ENCODE measurements at regions not wholly inside any gene's neighbourhood (a gene's known extent, or its start where the extent isn't known, plus 50 kb on each side); places are given as distances from the start of the nearest gene placed in this dataset.

DNA sequence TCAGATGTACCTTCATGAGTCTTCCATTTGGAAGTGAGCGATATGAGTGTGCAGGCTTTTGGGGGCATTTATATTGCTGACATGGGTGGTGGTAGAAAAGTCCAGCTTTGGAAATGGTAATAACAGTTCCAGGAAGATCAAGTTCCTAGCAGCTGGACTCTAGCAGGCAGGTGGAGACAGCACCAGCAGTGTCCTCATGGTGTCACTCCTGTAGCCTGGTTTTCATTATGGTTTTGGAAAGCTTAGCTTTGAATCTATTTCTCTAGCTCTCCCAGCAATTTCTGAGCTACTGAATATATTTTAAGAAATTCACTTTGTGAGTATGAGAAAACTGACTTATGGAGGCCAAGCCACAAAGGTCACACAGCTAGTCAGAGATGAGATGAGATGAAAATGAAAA is 523.2 kb upstream of the HTR2A start:
- TF ChIP-seq, protein P1, sequence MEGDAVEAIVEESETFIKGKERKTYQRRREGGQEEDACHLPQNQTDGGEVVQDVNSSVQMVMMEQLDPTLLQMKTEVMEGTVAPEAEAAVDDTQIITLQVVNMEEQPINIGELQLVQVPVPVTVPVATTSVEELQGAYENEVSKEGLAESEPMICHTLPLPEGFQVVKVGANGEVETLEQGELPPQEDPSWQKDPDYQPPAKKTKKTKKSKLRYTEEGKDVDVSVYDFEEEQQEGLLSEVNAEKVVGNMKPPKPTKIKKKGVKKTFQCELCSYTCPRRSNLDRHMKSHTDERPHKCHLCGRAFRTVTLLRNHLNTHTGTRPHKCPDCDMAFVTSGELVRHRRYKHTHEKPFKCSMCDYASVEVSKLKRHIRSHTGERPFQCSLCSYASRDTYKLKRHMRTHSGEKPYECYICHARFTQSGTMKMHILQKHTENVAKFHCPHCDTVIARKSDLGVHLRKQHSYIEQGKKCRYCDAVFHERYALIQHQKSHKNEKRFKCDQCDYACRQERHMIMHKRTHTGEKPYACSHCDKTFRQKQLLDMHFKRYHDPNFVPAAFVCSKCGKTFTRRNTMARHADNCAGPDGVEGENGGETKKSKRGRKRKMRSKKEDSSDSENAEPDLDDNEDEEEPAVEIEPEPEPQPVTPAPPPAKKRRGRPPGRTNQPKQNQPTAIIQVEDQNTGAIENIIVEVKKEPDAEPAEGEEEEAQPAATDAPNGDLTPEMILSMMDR (IDR thresholded peaks at IDR 0.05): no peak
- no peak for TF ChIP-seq POLR2A (IDR thresholded peaks at IDR 0.05)
